GM12873 (cell line): ENCODE measurements at regions not wholly inside any gene's neighbourhood (a gene's known extent, or its start where the extent isn't known, plus 50 kb on each side); places are given as distances from the start of the nearest gene placed in this dataset.

Experiments used
- TF ChIP-seq, protein P1 (sequence below): IDR thresholded peaks from 2 replicates; pipeline ENCODE4 v1.5.1; 2012; ENCODE audit warnings: low read depth, mild to moderate bottlenecking, moderate library complexity, low read length, control low read depth; ENCODE audit not compliant: insufficient read depth; ENCODE audit errors: missing control alignments

DNA sequence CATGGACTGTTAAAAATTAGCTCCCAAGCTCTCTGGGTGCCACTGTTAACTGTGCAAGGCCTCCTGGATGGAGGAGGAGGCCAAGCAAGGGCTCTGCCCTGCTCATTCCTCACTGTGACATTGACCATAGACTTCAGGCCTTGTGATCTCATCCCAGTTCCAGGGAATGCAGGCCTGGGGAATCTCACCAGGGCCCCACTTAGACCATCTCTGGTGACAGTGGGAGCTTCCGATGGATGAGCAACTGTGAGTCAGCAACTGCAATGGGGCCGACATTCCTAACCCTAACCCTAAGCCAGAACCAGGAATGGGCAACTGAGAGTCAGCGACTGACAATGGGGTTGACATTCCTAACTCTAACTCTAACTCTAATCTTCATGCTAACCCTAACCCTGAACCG, 50.4 kb upstream of the MSMB start:
- TF ChIP-seq, protein P1, sequence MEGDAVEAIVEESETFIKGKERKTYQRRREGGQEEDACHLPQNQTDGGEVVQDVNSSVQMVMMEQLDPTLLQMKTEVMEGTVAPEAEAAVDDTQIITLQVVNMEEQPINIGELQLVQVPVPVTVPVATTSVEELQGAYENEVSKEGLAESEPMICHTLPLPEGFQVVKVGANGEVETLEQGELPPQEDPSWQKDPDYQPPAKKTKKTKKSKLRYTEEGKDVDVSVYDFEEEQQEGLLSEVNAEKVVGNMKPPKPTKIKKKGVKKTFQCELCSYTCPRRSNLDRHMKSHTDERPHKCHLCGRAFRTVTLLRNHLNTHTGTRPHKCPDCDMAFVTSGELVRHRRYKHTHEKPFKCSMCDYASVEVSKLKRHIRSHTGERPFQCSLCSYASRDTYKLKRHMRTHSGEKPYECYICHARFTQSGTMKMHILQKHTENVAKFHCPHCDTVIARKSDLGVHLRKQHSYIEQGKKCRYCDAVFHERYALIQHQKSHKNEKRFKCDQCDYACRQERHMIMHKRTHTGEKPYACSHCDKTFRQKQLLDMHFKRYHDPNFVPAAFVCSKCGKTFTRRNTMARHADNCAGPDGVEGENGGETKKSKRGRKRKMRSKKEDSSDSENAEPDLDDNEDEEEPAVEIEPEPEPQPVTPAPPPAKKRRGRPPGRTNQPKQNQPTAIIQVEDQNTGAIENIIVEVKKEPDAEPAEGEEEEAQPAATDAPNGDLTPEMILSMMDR = no peak

DNA sequence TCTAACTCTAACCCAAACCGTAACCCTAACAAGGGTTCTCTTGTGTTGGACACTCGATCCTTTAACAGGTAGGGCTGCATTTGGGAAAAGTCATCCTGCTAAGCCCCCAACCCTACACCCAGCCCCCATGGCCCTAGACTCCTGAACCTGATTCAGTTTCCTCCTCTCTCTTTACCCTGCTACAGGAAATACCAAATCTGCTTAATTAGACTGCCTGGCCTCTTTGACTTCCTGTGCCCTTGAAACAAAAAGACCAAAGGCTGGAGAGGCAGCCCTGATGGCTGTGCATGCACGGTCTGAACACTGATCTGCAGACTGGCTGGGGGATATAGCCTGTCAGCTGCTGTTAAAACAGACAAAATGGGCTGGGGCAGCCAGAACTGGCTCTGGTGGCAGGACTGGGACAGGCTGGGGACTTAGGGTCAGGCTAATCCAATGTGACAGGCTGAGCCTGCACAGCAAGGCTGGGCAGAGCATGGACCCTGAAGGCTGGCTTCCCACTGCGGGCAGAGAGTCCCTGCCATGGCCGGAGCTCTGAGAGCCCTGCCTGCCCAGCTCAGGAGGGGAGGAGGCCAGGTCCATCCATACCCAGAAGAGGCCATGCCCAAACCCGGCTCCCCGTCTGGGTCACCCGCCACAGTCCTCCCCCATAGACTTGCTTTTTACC, 51.0 kb upstream of the MSMB start:
- TF ChIP-seq, protein P1 = no peak

DNA sequence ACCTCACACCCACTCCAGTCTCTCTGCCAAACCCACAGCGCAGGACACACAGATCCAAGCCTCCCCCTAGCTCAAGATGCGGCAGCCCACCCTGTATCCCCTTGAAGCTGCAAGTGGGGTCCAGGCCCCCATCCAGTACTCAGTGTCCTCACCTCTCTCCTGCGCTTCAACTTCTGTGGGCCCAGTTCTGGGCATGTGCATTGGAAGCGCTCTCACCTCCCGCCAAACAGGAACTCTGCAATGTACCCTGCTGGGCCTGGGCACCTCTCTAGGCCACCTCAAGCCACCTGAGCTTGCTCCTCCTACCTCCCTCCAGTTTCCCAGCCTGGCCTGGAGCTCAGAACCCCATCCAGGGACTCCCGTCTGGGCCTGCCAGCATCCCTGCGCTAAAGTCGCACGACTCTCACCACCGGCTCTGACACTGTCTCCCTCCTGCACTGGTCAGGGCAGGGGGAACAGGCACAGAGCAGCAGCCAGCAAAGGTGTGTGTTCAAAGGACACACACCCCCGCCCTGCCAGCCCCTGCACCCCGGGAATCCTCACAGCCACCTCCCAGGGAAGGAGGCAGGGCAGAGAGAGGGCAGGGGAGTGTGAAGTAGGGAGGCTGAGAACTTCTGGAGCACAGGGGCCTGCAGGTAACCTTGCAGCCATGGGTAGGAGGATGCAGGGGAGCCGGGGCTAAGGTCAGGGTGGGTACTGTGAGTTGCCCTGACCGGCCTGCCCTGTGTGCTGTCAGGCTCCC, 51.7 kb upstream of the MSMB start:
- TF ChIP-seq, protein P1 = no peak

DNA sequence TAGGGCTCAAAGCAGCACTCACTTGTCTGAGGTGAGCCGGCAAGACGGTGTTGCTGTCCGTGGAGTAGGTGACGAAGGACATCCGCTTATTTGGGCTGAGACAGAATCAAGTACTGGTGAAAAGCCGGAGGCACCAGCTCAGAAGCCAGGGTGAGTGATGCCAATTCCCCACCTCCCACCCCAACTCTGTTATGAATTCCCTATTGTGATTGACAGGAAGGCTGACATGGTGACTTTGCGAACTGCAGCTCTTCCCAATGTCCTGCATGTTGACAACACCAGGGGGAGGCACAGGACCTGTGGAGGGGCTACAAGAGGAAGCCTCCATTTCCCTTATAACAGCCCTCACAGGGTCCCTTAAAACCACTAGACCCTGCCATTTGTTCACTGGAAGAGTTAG, 52.3 kb upstream of the MSMB start:
- TF ChIP-seq, protein P1 = no peak

DNA sequence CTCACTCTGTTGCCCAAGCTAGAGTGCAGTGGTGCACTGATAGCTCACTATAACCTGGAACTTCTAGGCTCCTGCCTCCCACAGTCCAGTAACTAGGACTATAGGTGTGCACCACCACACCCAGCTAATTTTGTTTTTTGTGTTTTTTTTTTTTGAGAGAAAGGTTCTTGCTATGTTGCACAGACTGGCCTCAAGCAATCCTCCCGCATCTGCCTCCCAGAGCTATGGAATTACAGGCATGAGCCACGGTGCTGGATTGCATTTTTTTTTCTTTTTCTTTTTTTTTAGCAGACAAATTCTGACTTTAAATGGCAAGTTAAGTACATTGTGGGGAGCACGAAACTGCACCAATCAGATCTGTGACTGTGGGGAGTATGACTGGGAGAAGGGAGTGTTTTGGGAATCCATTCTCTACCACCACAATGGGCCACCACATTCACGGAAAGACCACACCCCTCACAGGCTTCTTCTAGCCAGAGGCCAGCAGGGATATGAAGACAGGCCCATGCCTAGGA, 58.1 kb upstream of the MSMB start:
- TF ChIP-seq, protein P1 = no peak

DNA sequence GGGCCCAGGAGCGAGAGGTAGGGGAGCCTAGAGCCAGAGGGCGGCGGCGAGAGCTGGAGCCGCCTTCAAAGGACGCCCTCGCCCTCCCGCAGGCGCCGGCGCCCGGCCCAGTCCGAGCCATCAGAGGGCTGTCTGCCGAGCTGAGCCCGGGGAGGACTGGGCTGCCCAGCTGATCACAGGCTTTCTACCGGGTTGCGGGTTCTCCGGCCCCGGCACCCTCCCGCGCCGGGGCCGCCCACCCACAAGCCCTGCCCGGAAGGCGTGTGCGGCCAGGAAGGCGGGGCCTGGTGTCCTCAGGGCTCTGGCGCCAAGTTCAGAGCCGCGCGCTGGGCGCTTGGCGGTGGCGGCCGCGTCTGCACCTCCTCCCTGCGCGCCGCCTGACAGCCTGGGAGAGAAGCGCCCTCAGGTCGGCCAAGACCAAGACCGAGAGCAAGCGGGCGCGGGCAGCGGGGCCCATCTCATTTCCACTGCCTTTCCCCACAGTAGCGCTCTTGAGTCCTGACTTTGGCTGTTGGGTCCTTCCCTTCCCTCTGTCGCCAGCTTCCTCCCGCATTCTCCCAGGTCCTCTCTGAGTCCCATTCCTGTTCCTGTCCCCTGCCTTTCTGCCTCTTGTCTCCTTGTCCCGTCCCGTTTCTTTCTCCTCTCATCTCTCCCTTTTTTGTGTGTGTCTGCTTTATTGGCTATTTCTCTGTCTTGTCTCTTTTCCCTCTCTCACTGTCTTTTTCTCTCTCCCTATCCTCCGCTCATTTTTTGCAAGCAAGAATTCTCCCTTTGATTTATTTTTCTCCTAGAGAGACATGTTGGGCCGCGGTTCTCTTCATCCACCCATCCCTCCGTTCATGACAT, 60.6 kb upstream of the MSMB start:
- TF ChIP-seq, protein P1 = no peak

DNA sequence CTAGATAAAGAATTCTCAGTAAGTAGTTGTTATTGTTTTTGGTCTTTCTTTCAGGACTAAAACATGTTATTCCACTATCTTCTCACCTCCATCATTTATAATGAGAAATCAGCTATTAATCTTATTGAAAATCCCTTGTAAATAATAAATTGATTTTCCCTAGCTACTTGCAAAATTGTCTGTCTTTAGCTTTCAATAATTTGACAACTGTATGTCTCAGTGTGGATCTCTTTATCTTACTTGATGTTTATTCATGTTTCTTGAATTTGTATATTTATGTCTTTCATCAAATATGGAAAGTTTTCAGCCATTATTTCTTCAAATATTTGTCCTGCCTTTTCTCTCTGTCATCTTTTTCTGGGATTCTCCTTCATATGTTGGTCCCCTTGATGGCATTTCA, 117.1 kb upstream of the ANTXRL start:
- TF ChIP-seq, protein P1 = no peak
